SK-N-SH treated with all-trans-retinoic acid at 6 μM for 48 hours (cell line): ENCODE measurements at regions not wholly inside any gene's neighbourhood (a gene's known extent, or its start where the extent isn't known, plus 50 kb on each side); places are given as distances from the start of the nearest gene placed in this dataset.
"Not testable (repeated sequence)": the region's sequence is repeated elsewhere in the genome, so short reads cannot be mapped to it uniquely, and the experiment has no call there.

Experiments
- ARNTL ChIP-seq: fragments of 450-650 bp; formaldehyde crosslinking; IDR thresholded peaks from 2 replicates; pipeline ENCODE4 v1.5.0; 2020; ENCODE audit warnings: low read depth, mild to moderate bottlenecking, moderate library complexity, borderline replicate concordance
- OSR1 ChIP-seq: fragments of 250-450 bp; sonication (Bioruptor Pico); IDR thresholded peaks from 2 replicates; pipeline ENCODE4 v1.8.0; 2022; ENCODE audit warnings: moderate library complexity, mild to moderate bottlenecking, inconsistent platforms
- TCF4 ChIP-seq: fragments of 250-450 bp; sonication (Bioruptor Pico); IDR thresholded peaks from 2 replicates; pipeline ENCODE4 v1.8.0; 2021; ENCODE audit warnings: mild to moderate bottlenecking, moderate library complexity, borderline replicate concordance
- TOX ChIP-seq: fragments of 250-450 bp; sonication (Bioruptor Pico); IDR thresholded peaks from 2 replicates; pipeline ENCODE4 v1.8.0; 2021; ENCODE audit warnings: mild to moderate bottlenecking, moderate library complexity, borderline replicate concordance
- TF ChIP-seq, protein P1 (sequence below): fragments of 250-450 bp; sonication (Bioruptor Pico); IDR thresholded peaks from 2 replicates; pipeline ENCODE4 v1.8.0; 2020; ENCODE audit warnings: mild to moderate bottlenecking, moderate library complexity, borderline replicate concordance

GRCh38 chr10:46717264-46717663 is 138.3 kb downstream of the SYT15 start:
- not testable (repeated sequence) for TF ChIP-seq TOX, TCF4, OSR1, ARNTL (CRISPR knock-in tag)
- TF ChIP-seq, protein P1, sequence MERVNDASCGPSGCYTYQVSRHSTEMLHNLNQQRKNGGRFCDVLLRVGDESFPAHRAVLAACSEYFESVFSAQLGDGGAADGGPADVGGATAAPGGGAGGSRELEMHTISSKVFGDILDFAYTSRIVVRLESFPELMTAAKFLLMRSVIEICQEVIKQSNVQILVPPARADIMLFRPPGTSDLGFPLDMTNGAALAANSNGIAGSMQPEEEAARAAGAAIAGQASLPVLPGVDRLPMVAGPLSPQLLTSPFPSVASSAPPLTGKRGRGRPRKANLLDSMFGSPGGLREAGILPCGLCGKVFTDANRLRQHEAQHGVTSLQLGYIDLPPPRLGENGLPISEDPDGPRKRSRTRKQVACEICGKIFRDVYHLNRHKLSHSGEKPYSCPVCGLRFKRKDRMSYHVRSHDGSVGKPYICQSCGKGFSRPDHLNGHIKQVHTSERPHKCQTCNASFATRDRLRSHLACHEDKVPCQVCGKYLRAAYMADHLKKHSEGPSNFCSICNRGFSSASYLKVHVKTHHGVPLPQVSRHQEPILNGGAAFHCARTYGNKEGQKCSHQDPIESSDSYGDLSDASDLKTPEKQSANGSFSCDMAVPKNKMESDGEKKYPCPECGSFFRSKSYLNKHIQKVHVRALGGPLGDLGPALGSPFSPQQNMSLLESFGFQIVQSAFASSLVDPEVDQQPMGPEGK (CRISPR knock-in tag) = not testable (repeated sequence)
